Activated CD8-positive, alpha-beta memory T cell treated with anti-CD3 and anti-CD28 coated beads for 24 hours (primary cell): ENCODE measurements at regions not wholly inside any gene's neighbourhood (a gene's known extent, or its start where the extent isn't known, plus 50 kb on each side); places are given as distances from the start of the nearest gene placed in this dataset.

Experiments
- DNase-seq: peaks from one replicate; pipeline ENCODE4 v3.0.0-alpha.2; 2020

- no peak for DNase-seq
Observed at GRCh38 chr11:71331631-71332030, 79.3 kb upstream of the SHANK2 start.

GRCh38 chr11:71330996-71331395 is 78.6 kb upstream of the SHANK2 start:
- no peak for DNase-seq

- DNase-seq: no peak
Observed at GRCh38 chr11:71330349-71330748, 78.0 kb upstream of the SHANK2 start.

GRCh38 chr11:71329786-71330185 is 77.4 kb upstream of the SHANK2 start:
- no peak for DNase-seq

- no peak for DNase-seq
Observed at GRCh38 chr11:71329165-71329510, 76.8 kb upstream of the SHANK2 start.

- DNase-seq: no peak
Observed at GRCh38 chr11:71327156-71328085, 75.0 kb upstream of the SHANK2 start.

GRCh38 chr11:71326328-71326940 is 74.1 kb upstream of the SHANK2 start:
- DNase-seq: no peak

GRCh38 chr11:71325418-71326327 is 73.3 kb upstream of the SHANK2 start:
- DNase-seq: no peak

GRCh38 chr11:71324788-71325417 is 72.5 kb upstream of the SHANK2 start:
- DNase-seq: no peak

GRCh38 chr11:71323876-71324526 is 71.6 kb upstream of the SHANK2 start:
- DNase-seq: no peak

GRCh38 chr11:71322861-71323582 is 70.6 kb upstream of the SHANK2 start:
- DNase-seq: no peak

GRCh38 chr11:71322192-71322735 is 69.9 kb upstream of the SHANK2 start:
- no peak for DNase-seq

GRCh38 chr11:71321433-71322191 is 69.2 kb upstream of the SHANK2 start:
- no peak for DNase-seq

GRCh38 chr11:71316701-71317100 is 64.3 kb upstream of the SHANK2 start:
- no peak for DNase-seq

GRCh38 chr11:71312616-71313015 is 60.2 kb upstream of the SHANK2 start:
- DNase-seq: peak; percentile 11

GRCh38 chr11:71311928-71312510 is 59.6 kb upstream of the SHANK2 start:
- DNase-seq: peak; percentile 30

- DNase-seq: peak; percentile 26
Observed at GRCh38 chr11:71311176-71311925, 59.0 kb upstream of the SHANK2 start.

- no peak for DNase-seq
Observed at GRCh38 chr11:71310184-71310583, 57.8 kb upstream of the SHANK2 start.

GRCh38 chr11:71309611-71310010 is 57.2 kb upstream of the SHANK2 start:
- DNase-seq: no peak
